ENCODE measurements at regions not wholly inside any gene's neighbourhood (a gene's known extent, or its start where the extent isn't known, plus 50 kb on each side); places are given as distances from the start of the nearest gene placed in this dataset.

DNA sequence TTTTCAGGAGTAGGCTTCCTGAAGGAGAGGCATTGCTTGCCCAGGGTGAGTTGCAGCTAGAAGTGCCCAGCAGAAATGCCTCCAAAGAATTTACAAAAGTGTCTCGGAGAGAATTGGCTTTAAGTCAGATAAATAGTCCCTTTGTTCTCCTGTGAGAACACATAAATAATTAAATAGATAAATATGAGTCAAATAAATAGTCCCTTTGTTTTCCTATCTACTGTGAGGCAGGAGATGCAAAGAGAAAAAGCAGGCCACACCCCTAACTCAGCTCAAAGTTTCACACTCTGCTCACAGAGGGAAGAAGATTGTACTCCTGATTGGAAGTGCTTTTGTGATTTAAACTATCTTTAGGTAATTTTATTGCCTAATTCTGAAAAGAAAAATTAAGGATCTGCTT is 180.7 kb upstream of the PRSS16 start:
- ChIA-PET CTCF (interaction anchor here (1.9 kb wide), 1 partner anchor 12 kb away, joined by 11 read pairs; no protein-coding TSS in a partner anchor), POLR2A (no interaction called here)
- Histone ChIP-seq H3K4me1 (ENCODE audit: control insufficient read depth in 1 of 2, insufficient read depth in 2 of 2, low read depth in 1 of 2, low read length in 1 of 2) (peaks cover 0 to 4% of the 10 kb centered on the region in 2 experiments; a peak in 1 of 4 replicates), H4K20me1 (ENCODE audit: insufficient read depth) (no peaks in the 10 kb centered on the region), H3K79me2 (ENCODE audit: insufficient read depth) (no peaks in the 10 kb centered on the region), H3F3A (replicated peaks; ENCODE audit: insufficient read depth) (no peaks in the 10 kb centered on the region), H3K9me2 (no peaks in the 10 kb centered on the region), H3K9ac (no peak overlapping the region), H3K9me3 (no peaks in the 10 kb centered on the region), H3K27ac (ENCODE audit: low read depth in 2 of 2, low read length in 1 of 2) (no peak overlapping the region), H3K4me2 (no peak overlapping the region), H3K36me3 (replicated peaks in 1 of 2; ENCODE audit: control insufficient read depth in 1 of 2, insufficient read depth in 2 of 2, low read length in 1 of 2) (no peaks in the 10 kb centered on the region), H3K4me3 (ENCODE audit: low read depth in 2 of 2, low read length in 1 of 2) (no peak overlapping the region), H3K27me3 (ENCODE audit: insufficient read depth) (no peaks in the 10 kb centered on the region; the same call in 1 of the 2 replicates), H2AFZ (ENCODE audit: low read depth) (no peak overlapping the region)
- WGBS (ENCODE audit: low lambda C conversion rate) = 63% methylated on average over 1 of the region's 1 CpG
- TF ChIP-seq CTCF (IDR thresholded peaks at IDR 0.05) = no peak
- no peak for TF ChIP-seq USF2 (IDR thresholded peaks at IDR 0.05; ENCODE audit: borderline replicate concordance, low read depth, low read length)
- TF ChIP-seq NFIC (IDR thresholded peaks at IDR 0.05; ENCODE audit: borderline replicate concordance) = no peak
- no peak for TF ChIP-seq JUND (IDR thresholded peaks at IDR 0.05)
- no peak for TF ChIP-seq PBX3 (IDR thresholded peaks at IDR 0.05)
- TF ChIP-seq, protein P1, sequence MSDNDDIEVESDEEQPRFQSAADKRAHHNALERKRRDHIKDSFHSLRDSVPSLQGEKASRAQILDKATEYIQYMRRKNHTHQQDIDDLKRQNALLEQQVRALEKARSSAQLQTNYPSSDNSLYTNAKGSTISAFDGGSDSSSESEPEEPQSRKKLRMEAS (IDR thresholded peaks at IDR 0.05; ENCODE audit: low read depth) = no peak
- TF ChIP-seq TCF12 (IDR thresholded peaks at IDR 0.05) = no peak
- TF ChIP-seq RFX5 (IDR thresholded peaks at IDR 0.05; ENCODE audit: low read length) = no peak
- no peak for TF ChIP-seq FOXJ3 (CRISPR knock-in tag; IDR thresholded peaks at IDR 0.05)
- no peak for TF ChIP-seq YY1 (IDR thresholded peaks at IDR 0.05; ENCODE audit: low read depth)
- TF ChIP-seq USF1 (IDR thresholded peaks at IDR 0.05; ENCODE audit: borderline replicate concordance, low read depth) = no peak
- TF ChIP-seq POLR2AphosphoS5 (IDR thresholded peaks at IDR 0.05; ENCODE audit: low read depth, low read length) = no peak
- TF ChIP-seq MXI1 (IDR thresholded peaks at IDR 0.05; ENCODE audit: low read depth, low read length) = no peak
- TF ChIP-seq EP300 (IDR thresholded peaks at IDR 0.05; ENCODE audit: borderline replicate concordance in 1 of 2, low read depth in 1 of 2, low read length in 1 of 2) = no peak
- TF ChIP-seq REST (IDR thresholded peaks at IDR 0.05; ENCODE audit: low read depth, low read length) = no peak
- no peak for TF ChIP-seq TAF1 (IDR thresholded peaks at IDR 0.05; ENCODE audit: borderline replicate concordance, low read depth, low read length)
- no peak for TF ChIP-seq FOXM1 (IDR thresholded peaks at IDR 0.05; ENCODE audit: low read depth)
- no peak for TF ChIP-seq RAD21 (IDR thresholded peaks at IDR 0.05; ENCODE audit: low read length)
- TF ChIP-seq TEAD4 (IDR thresholded peaks at IDR 0.05; ENCODE audit: borderline replicate concordance, insufficient read depth) = no peak
- no peak for TF ChIP-seq RCOR1 (IDR thresholded peaks at IDR 0.05; ENCODE audit: low read length)
- no peak for DNase-seq
